Stimulated activated CD4-positive, alpha-beta T cell treated with anti-CD3 and anti-CD28 coated beads, Interleukin-2, amount 100 ng/mL, for 48 hours (primary cell): ENCODE measurements at regions not wholly inside any gene's neighbourhood (a gene's known extent, or its start where the extent isn't known, plus 50 kb on each side); places are given as distances from the start of the nearest gene placed in this dataset.

ENCODE experiments used
- DNase-seq, 2 donors: peaks; one replicate each; pipeline ENCODE4 v3.0.0-alpha.2; 2020

DNA sequence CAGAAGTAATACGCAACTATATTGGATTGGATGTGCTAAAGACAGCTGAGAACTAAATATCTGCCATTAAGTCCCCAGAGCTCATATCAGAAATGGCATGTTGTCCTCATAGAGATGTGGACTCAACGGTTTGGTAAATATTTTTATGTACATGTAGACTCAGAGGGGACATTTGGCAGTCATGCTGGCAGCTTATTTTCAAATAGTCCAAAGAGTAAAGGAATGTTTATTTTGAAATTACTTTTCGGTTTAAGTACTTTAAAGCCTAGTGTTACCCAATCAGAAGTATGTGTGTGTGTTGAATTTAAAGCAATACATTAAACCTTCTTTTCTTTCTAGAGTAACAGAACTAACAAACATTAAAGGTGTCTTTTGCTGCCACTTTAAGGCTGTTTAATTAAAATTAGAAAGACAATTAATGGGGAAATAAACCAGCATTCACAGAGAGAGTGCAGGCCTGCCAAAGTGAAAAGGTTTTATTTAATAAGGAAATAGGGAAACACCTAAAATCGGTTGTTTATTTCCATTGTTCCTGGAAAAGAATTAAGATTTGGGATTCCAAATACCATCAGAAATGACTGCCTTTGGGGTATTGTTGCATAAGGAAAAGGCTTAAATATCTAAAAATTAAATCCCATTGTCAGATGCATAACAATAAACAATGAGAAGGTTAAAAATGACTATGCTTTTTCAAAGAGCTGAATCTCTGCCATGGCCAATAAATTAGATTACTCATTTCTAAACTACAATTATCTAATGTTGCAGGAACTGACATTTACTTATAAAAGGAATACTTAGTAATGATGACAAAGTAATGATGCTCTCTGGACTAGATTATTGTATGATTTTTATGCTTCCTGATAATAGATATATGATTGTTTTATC lies 113.4 kb upstream of the AHR start:
- DNase-seq: no peak

DNA sequence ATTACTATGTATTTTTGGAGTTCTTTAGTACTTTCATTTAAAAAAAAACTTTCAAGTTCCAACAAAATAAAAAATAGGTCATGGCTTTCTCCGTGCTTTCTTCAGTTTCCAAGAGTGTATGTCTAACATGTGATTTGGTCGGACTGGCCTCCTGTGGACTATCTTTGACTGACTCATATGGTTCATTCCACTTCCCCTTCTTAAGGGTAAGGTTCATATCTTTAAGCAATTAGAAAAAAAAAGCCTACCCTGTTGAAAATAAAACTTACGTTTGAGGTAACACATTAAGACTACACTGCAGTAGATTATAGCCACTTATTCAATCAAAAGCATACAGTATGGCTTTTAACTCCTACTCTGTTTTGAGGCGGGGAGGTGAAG lies 112.8 kb upstream of the AHR start:
- no peak for DNase-seq

DNA sequence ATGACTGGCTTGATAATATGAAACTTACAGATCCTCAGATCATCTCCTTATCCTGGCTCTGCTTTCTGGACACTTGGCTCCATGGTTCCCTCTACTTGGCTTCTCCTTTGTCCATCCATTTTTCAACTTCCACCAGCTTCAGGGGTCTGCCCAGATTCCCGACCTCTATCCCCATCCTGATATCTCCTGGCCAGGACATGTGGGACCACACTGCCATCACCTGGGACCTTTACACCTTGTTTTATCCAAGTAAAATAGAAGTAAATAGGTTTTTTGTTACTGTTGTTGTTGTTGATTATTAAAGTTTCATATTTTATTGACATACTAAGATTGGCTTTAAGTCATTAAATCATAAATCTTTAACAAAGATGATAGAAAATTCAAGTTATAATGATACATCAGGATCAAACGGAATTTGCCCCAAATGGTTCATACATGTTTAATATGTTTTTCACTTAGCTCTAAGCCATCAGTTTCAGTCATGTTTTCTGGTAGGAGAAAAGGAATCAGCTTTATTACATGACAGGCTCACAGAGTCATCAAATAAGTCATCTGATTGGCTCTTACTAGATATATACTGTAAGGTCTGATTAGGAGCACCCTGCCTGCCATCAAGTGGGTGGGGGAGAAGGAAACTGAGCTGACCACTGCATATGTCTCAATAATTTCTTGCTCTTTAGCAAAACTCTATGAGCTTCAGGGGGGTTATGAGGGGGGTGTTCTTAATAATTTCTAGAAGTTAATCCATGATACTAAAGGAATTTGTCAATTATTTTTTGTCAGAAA lies 111.5 kb upstream of the AHR start:
- no peak for DNase-seq

DNA sequence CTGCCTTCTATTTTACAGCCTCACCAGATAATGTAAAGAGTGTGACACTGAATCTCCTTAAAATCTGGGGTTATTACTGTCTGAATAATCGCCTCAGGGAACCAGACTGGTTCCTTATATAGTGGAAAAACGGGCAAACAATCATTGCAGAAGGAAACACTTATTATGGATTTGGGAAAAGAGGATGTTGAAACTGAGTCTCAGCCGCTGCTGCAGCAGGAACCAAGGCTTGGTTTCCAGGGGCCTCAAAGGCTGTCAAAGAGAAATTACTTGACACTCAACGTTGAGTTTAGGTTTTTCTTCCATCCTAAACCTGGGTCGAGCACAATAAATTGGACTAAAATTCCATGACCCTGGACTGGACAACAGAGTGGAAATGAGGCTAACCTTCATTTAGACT lies 103.8 kb upstream of the AHR start:
- no peak for DNase-seq

DNA sequence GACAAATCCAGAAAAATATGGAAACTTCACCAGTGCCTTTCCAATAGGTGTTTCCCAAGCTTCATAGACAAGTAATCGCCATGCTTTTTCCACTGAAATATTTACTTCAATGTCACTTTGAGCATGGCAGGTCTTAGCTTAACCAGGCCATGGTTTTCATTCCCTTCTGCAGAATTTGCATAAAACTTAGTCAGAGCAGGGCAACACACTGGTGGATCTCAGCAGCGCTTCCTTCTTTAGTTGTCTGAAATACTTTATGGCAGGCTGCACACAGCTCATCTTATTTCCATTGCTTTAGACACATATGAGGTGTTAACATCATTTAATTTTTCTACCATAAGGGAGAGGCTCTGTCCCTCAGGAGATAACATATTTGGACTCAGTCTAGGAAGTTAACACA lies 102.9 kb upstream of the AHR start:
- no peak for DNase-seq

DNA sequence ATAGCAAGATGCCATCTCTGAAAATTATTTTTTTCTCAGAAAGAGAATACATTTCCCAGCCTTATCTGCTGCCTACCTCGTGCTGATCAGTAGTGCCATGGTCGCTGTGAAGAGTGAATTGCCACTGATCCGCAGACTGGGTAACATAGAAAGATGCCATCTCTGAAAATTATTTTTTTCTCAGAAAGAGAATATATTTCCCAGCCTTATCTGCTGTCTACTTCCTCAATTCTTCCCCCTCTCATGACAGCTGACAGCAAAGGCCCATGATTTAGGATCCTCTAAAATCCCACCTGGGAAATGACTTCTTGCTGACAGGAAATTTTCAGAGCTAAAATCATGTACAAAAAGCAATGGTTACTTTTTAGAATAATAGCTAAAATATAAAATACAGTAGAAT lies 92.5 kb upstream of the AHR start:
- DNase-seq: no peak

DNA sequence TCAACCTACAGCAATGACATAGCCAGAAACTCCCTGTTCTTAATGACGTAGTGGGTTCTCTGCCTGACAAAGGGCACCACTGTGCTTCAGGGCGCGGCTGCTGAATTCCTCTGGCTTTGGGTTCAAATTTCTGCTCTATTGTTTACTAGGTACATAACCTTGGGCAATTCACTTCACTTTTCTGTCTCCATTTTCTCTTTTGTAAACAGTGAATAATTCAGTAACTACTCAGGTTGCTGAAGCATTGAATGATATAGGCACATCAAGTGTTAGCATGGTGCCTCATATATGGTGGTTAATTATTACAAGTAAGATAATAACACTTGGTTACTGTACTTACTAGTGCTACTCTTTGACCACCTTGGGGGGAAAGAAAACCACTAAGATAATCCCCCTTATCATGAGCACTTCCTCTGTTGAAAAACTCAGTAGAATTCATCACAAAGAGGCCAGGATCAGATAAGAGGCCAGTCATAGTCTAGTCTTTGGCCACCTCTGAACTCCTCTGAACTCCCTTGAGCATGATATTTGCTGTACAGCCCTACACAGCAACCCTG lies 92.0 kb upstream of the AHR start:
- no peak for DNase-seq

DNA sequence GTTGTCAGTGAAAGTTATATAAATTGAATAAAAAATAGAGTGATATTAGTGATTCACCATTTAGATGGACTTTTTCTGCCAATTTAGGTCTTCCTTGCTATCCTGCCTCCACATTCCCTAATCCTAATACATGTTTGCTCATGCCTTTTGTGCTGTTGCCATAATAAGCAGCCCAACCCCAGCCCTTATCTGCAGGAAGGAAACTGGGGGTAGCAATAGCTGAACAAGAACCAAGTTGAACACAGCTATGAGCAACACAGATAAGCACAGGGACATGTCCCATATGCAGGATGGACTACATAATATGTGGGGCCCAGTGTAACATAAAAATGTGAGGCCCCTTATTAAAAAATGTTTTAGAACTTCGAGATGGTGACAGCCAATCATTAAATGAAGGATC lies 91.2 kb upstream of the AHR start:
- DNase-seq: no peak

DNA sequence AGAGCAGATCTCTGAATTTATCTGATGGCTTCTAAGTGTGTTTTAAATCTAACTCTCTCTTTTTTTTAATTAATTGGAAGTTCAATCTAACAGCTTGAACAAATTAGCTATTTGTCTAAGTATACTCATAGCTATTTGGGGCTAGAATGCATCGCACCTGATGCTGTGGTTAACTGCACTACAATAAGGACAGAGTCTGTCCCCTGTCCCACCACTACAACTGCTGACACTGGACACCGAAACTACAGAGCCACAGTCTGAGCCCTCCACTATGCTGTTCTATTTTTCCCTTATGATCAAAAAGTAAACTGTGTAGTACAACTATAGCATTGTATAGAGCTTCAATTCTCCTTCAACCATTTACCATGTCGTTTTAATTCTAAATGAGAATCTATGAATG lies 89.4 kb upstream of the AHR start:
- DNase-seq: no peak

DNA sequence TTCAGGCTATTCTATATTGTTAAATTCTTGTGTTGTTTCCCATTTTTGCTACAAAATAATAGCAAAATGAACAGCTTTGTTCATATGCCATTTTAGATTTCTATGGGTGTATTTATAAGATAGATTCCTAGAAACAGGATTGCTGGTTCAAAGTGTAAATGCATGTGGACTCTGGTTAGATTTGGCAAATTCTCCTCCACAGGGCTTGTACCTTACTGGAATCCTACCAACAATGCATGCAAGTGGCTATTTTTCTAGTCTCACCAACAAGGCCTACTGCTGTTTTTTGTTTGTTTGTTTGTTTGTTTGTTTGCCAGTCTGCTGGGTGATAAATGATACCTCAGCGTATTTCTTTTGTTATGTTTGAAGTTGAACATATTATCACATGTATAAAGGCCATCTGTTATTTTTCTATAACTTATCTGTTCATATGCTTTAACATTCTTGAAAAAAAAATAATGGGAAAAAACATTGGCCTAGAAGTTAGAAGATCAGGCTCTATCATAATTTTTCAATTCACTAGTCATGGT lies 87.1 kb upstream of the AHR start:
- no peak for DNase-seq

DNA sequence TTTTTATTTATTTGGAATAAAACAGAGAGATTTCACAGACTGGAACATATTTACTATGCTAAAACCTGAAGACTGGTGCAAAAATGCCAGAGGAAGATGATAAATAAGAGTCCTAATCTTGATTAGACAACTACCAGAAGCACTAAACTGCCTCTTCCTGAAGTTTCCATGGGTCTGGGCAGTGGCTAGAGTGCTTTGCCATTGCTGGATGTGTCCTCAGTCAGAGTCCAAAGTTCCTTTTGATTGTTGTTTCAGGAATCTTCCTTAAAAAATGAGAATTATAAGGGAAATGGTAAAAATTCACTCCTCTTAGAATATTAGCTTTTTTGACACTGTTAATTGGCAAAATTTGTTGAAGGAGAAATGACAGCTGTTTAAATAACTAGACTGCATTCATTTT lies 86.3 kb upstream of the AHR start:
- DNase-seq: no peak

DNA sequence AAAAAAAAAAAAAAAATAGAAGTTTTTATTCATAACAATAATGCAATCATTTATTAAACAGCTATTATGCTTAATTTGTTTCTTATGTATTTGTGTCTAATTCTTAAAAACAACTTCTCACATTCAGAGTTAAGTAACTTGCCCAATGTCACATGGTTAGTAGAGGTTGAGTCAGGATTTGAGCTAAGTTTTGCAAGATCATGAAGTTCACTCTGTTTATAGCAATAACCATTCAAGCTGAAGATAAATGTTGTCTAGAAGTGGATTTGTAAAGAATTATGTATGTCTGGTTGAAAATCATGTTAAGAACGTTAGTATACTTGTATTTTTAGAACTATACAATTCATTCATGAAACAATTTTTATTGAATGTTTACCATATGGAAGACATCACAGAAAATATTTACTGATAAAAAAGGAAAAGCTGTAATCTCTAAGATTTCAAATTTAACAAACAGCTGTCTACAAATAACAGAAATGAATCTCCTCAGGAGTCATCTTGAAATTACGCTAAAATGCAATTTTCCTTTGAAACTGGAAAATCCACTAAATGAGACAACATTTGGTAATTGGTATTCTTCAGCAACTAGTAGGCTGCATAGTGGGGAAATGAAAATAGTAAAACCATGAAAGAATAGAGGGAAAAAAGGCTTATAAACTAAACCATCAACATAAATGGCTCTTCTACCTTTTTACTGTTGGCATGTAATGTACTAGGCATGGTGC lies 70.5 kb upstream of the AHR start:
- no peak for DNase-seq

DNA sequence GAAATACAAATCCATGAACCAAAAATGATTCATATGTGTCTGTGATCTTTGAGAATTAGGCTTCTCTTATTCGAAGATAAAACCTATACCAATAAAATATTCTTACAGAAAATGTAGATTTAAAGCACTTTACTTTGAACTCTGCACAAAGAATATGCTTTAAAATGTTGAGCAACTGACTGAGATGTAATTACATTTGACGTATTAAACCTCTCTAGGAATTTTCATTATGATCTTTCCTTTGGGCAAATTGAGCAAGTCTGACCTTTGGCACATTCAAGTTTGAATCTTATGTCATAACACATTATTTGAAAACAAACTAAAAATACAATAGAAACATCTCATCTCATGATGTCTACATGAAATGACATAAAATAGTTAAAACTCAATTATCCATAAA lies 69.2 kb upstream of the AHR start:
- no peak for DNase-seq

DNA sequence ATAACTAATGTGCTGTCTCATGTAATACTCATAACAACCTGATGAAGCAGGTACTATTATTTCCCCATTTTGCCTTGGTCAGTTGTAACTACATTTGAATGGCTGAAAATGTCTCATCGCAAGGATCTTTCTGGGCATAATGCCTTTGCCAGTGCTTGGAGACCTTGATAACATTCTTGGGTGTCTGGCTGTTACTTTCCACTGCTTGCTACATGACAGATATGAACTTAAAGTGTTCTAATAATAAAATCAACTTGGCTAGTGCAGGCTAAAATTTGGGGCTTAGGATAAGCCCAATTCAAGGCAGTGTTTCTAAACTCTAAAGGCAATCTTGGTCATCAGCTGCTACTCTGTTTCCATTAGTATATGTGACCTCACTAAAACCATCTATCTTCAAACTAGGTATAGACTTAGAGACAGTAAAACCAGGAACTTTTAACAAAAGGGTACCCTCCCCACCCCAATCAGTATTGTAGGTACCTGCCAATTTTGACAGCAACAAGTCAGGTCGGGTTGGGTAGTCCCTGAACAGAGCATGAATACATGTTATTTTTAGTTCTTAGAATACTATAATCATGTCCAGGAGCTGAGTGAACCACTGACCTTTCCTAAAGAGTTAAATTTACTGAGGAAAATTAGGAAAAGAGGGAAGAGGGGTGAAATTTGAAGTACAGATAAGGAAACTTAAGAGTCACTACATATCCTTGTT lies 68.2 kb upstream of the AHR start:
- no peak for DNase-seq

DNA sequence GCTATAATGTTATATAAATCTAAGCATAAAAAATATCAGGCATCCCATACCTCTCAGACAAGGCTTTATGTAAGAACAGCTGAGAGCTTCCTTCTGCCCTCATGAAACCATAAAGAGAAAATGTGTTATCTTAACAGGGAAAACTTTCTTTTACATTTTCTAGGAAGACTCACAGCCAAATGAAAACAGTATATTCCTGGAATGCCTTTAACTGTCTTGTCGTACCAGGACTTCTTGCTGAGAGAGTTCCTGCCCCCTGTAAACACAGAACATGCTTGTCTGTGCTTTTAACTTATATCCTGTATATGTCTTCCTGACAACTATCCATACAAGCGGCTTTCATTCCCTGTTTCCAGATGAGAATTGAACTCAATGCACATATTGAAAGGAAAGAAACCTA lies 64.8 kb upstream of the AHR start:
- DNase-seq: no peak

DNA sequence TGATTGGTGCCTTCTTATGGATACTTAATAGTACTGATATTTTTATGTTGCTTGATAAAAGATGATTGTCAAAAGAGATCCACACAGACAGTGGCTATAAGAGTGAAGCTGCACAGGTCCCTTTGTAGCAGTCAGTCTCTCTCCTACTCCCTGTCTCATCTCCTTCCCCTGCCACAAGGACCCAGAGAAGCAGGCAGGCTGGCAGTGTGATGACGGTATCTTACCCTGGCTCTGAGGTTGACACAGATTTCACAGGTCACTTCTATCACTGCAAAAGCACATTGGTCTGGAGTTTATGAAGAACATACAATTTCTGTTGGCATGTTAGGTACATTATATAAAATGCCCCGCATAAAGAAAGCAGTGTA lies 64.4 kb upstream of the AHR start:
- DNase-seq: peak; percentile 11 to 18

DNA sequence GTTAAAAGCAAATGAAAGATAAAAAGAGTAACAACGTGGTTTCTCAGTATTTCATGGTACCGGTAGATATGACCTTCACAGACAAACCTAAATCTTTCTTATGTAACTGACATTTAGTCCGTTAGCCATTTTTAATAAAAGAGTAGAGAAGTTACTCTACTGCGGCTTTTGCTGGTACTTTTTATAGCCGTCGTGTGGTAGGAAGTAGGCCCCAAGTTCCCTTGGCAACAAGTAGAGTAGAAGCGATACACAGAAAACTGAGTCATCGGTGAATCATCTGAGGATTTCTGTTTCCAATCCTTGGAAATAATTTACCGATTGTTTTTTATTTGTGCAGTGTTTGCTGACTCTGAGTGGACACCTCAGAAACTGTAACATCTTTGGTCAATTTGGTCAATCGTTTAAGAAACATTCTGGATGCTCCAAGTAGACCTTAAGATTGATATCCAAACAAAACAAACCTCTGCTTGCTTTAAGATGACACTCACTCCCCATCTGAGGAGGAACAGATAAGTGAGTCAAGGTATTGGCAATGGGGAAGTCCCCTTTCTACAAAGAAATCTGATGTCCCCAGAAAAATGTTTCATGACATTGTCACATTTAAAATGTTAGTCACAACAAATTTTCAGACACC lies 63.9 kb upstream of the AHR start:
- peak; percentile 15 to 32 for DNase-seq

DNA sequence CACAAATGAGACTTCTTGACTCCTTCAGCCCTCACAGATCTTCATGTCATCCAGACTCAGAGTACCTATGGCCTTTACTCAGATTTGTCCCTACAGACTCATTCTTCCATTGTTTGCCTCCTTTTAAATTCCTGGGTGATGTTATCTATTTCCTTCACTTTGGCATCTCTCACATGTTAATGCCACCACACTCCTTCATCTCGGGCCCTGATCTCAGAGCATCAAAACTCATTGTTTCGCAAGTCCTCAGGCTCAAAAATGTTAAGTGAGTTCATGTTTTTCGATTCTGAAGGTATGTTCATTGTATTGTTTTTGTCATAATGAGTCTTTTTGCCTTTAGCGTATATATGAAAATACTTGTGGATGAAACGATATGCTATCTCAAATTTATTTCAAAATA lies 62.3 kb upstream of the AHR start:
- DNase-seq: no peak

DNA sequence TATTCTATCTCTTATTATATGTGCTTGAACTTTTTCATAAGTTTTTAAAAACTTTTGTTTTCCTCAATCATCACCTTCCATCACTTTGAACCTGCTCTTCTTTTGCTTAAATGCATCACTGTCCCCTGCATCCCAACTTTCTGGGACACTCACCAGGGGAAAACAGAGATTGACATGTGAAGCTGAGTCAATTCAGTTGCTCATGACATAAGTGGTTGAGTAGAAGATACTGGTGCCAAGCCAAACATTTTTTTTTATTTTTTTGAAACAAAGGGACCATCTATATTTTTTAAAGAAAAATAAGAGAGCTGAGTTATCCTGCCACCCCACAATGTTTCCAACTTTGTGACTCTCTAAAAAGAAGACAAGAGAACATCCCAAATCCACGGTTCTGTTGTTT lies 61.8 kb upstream of the AHR start:
- DNase-seq: no peak

DNA sequence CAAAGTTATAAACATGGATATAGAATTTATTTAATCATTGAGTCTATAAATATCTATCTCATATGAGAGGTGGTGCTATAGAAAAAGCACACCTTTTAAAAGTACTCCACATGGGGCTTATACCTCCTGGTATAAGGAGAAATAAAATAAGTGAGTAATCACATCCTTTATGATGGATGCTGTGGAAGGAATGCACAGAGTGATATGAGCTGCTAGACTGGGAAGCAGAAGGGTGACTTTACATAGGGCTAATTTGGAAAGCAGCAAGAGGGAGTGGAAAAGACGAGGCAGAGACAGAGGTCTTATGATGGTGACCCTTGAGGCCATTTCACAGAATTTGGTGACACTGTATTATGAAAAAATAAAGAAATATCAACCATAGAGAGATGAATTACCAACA lies 59.4 kb upstream of the AHR start:
- no peak for DNase-seq

DNA sequence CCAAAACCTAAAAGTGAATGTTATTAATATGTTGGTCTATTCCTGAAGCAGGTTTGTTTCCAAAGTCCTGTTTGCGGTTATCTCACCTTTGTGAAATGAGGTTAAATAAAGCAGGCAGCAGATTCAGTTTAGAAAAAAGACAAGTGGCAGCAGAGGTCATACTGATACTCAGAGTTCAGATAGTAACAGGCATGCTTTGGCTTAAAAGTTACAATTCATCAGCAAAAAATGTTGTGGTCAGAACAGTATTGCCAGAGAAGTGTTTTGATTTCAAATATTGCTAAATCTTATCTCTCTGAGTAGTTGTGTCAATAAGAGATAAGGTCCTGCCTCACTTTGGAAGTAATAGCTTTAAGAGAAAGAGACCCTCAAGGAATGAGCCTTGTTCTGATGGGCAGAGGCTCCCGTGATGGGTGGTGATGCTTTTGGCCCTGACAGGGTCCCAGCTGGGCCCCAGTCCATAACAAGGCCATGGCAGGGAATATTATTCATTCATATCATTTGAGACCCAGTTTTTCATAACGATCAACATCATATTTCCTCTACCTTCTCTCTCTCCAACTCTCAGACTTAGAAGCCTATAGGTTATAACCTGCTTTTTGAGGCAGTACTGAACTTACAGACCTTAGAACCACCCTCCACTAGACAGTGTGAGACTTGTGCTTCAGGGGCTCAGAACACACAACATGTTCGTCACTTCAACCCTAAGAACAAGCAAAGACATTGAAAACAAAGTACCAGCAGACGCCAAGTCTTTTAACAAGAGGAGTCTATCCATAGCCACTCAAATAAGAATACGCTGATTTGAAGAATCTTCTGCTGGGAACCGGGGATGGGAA lies 58.5 kb upstream of the AHR start:
- DNase-seq: no peak
